ENCODE measurements at regions not wholly inside any gene's neighbourhood (a gene's known extent, or its start where the extent isn't known, plus 50 kb on each side); places are given as distances from the start of the nearest gene placed in this dataset.
"Not testable (repeated sequence)": the region's sequence is repeated elsewhere in the genome, so short reads cannot be mapped to it uniquely, and the experiment has no call there.

- DNase-seq = no peak
Observed at GRCh38 chr6:158920311-158920905, 79.6 kb downstream of the RSPH3 start.

GRCh38 chr6:158919865-158920264, 80.1 kb downstream of the RSPH3 start:
- no peak for ATAC-seq

More at GRCh38 chr6:158920311-158920905, 79.6 kb downstream of the RSPH3 start:
- no peak for ATAC-seq

GRCh38 chr6:158916617-158917016, 83.4 kb downstream of the RSPH3 start:
- no peak for DNase-seq
- no peak for ATAC-seq

More at GRCh38 chr6:158919865-158920264, 80.1 kb downstream of the RSPH3 start:
- no peak for DNase-seq

- DNase-seq = no peak
Observed at GRCh38 chr6:158914923-158915322, 85.1 kb downstream of the RSPH3 start.

GRCh38 chr6:158913580-158913979, 86.4 kb downstream of the RSPH3 start:
- DNase-seq (no peak), ATAC-seq (no peak)

More at GRCh38 chr6:158914923-158915322, 85.1 kb downstream of the RSPH3 start:
- ATAC-seq = no peak

- peak; percentile 79 for ATAC-seq
- no peak for DNase-seq
Observed at GRCh38 chr6:158912655-158913054, 87.3 kb downstream of the RSPH3 start.

- peak; percentile 55 for DNase-seq
- peak; percentile 76 for ATAC-seq
Observed at GRCh38 chr6:158911746-158912480, 88.1 kb downstream of the RSPH3 start.

- DNase-seq (no peak), ATAC-seq (no peak)
Observed at GRCh38 chr6:158910484-158911440, 89.2 kb downstream of the RSPH3 start.

- no peak for DNase-seq
- ATAC-seq = no peak
Observed at GRCh38 chr6:158909938-158910337, 90.1 kb downstream of the RSPH3 start.

- DNase-seq = no peak
- ATAC-seq = no peak
Observed at GRCh38 chr6:158908606-158909005, 89.4 kb upstream of the EZR start.

- ATAC-seq (no peak), DNase-seq (no peak)
Observed at GRCh38 chr6:158907931-158908330, 88.8 kb upstream of the EZR start.

- DNase-seq = no peak
- ATAC-seq = no peak
Observed at GRCh38 chr6:158906926-158907325, 87.8 kb upstream of the EZR start.

GRCh38 chr6:158905277-158905676, 86.1 kb upstream of the EZR start:
- ATAC-seq (no peak), DNase-seq (no peak)

GRCh38 chr6:158903801-158904200, 84.6 kb upstream of the EZR start:
- no peak for ATAC-seq
- DNase-seq = no peak

- DNase-seq = no peak
- ATAC-seq = no peak
Observed at GRCh38 chr6:158900663-158901312, 81.6 kb upstream of the EZR start.

- DNase-seq (no peak), ATAC-seq (no peak)
Observed at GRCh38 chr6:158897236-158897635, 78.1 kb upstream of the EZR start.

- ATAC-seq = no peak
- no peak for DNase-seq
Observed at GRCh38 chr6:158895661-158896060, 76.5 kb upstream of the EZR start.

GRCh38 chr6:158894193-158894592, 75.0 kb upstream of the EZR start:
- no peak for ATAC-seq
- no peak for DNase-seq

- no peak for ATAC-seq
Observed at GRCh38 chr6:158892266-158892665, 73.1 kb upstream of the EZR start.

GRCh38 chr6:158891560-158891959, 72.4 kb upstream of the EZR start:
- DNase-seq, ATAC-seq: not testable (repeated sequence)

More at GRCh38 chr6:158892266-158892665, 73.1 kb upstream of the EZR start:
- DNase-seq = no peak

- not testable (repeated sequence) for DNase-seq, ATAC-seq
Observed at GRCh38 chr6:158888171-158888570, 69.0 kb upstream of the EZR start.

Measured in stimulated activated naive CD8-positive, alpha-beta T cell treated with anti-CD3 and anti-CD28 coated beads, Interleukin-15, Interleukin-2, amounts not matched to agents 100 U/mL and 50 U/mL, for 24 hours (primary cell).